SK-N-SH (cell line): ENCODE measurements at regions not wholly inside any gene's neighbourhood (a gene's known extent, or its start where the extent isn't known, plus 50 kb on each side); places are given as distances from the start of the nearest gene placed in this dataset.

Source experiments
- EP300 ChIP-seq, 2 experiments: IDR thresholded peaks; 2 replicates each; pipeline versions ENCODE4 v1.4.0 to v1.6.1; 2012; ENCODE audit warnings: borderline replicate concordance in 1 of 2, low read depth in 1 of 2, low read length in 1 of 2
- PBX3 ChIP-seq: IDR thresholded peaks from 2 replicates; pipeline ENCODE4; 2012
- POLR2AphosphoS5 ChIP-seq: IDR thresholded peaks from 2 replicates; pipeline ENCODE4 v1.6.1; 2012; ENCODE audit warnings: low read depth, low read length
- RAD21 ChIP-seq: IDR thresholded peaks from 2 replicates; pipeline ENCODE4 v1.6.1; 2012; ENCODE audit warnings: mild to moderate bottlenecking, low read length
- YY1 ChIP-seq: IDR thresholded peaks from 2 replicates; pipeline ENCODE4 v1.4.0; 2012; ENCODE audit warnings: low read depth, mild to moderate bottlenecking
- TF ChIP-seq, protein P1 (sequence below): fragments of 200-600 bp; sonication (generic); IDR thresholded peaks from 2 replicates; pipeline ENCODE4 v1.6.1; 2017; ENCODE audit warnings: antibody characterized with exemption, mild to moderate bottlenecking, moderate library complexity

GRCh38 chr16:29232811-29233704, 173.5 kb downstream of the NPIPB11 start:
- TF ChIP-seq, protein P1, sequence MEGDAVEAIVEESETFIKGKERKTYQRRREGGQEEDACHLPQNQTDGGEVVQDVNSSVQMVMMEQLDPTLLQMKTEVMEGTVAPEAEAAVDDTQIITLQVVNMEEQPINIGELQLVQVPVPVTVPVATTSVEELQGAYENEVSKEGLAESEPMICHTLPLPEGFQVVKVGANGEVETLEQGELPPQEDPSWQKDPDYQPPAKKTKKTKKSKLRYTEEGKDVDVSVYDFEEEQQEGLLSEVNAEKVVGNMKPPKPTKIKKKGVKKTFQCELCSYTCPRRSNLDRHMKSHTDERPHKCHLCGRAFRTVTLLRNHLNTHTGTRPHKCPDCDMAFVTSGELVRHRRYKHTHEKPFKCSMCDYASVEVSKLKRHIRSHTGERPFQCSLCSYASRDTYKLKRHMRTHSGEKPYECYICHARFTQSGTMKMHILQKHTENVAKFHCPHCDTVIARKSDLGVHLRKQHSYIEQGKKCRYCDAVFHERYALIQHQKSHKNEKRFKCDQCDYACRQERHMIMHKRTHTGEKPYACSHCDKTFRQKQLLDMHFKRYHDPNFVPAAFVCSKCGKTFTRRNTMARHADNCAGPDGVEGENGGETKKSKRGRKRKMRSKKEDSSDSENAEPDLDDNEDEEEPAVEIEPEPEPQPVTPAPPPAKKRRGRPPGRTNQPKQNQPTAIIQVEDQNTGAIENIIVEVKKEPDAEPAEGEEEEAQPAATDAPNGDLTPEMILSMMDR: no peak
- TF ChIP-seq RAD21 (no peak), YY1 (no peak), EP300 (IDR thresholded peaks at IDR 0.05; ENCODE audit: borderline replicate concordance in 1 of 2, low read depth in 1 of 2, low read length in 1 of 2) (no peak), POLR2AphosphoS5 (no peak), PBX3 (no peak)
